Skeletal muscle tissue (tissue), 3 donors: ENCODE measurements at regions not wholly inside any gene's neighbourhood (a gene's known extent, or its start where the extent isn't known, plus 50 kb on each side); places are given as distances from the start of the nearest gene placed in this dataset.

Experiments used
- H3K27ac ChIP-seq: one replicate; pipeline ENCODE4 v1.7.0; 2013; ENCODE audit warnings: mild to moderate bottlenecking, low read depth, low read length, inconsistent platforms
- H3K27me3 ChIP-seq, 3 donors: one replicate each; pipeline ENCODE4 v1.7.0; 2013; ENCODE audit warnings: low read length in 3 of 3; ENCODE audit not compliant: control insufficient read depth in 3 of 3, insufficient read depth in 3 of 3
- H3K36me3 ChIP-seq, 3 donors: one replicate each; pipeline ENCODE4 v1.7.0; 2013; ENCODE audit warnings: low read length in 3 of 3; ENCODE audit not compliant: control insufficient read depth in 3 of 3, insufficient read depth in 3 of 3
- H3K4me1 ChIP-seq, 3 donors: one replicate each; pipeline ENCODE4 v1.7.0; 2013; ENCODE audit warnings: low read length in 3 of 3, mild to moderate bottlenecking in 3 of 3; ENCODE audit not compliant: control insufficient read depth in 3 of 3, insufficient read depth in 3 of 3
- H3K4me3 ChIP-seq, 3 donors: one replicate each; pipeline ENCODE4 v1.7.0; 2013; ENCODE audit warnings: low read length in 3 of 3
- H3K9ac ChIP-seq, 3 donors: one replicate each; pipeline ENCODE4 v1.7.0; 2013; ENCODE audit warnings: low read length in 3 of 3, mild to moderate bottlenecking in 3 of 3, moderate library complexity in 2 of 3, low read depth in 1 of 3
- H3K9me3 ChIP-seq, 3 donors: one replicate each; pipeline ENCODE4 v1.7.0; 2013; ENCODE audit warnings: low read length in 3 of 3; ENCODE audit not compliant: control insufficient read depth in 3 of 3
- donor health status: Osteomylitis.

DNA sequence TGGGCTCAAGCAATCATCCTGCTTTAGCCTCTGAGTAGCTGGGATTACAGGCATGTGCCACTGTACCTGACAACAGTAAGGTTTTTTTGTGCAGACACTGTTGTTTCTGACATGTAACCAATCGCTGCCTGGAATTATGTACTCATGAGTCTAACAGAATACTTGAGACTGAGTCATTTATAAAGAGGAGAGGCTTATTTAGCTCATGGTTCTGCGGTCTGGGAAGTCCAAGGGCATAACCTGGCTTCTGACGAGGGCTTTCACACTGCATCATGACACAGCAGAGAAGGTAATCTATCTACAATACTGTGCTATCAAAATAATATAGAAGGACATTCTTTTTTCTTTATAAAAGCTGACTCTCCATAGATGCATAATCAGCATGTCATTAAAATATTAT is 115.5 kb upstream of the STOX2 start:
- H3K27me3 ChIP-seq, result peaks cover 0 to 2% (median 0%) of the 10 kb centered on the region in 3 donors
- H3K27ac ChIP-seq, result no peak overlapping the region
- no peak overlapping the region for H3K4me3 ChIP-seq
- H3K9ac ChIP-seq, result no peak overlapping the region
- H3K36me3 ChIP-seq, result no peaks in the 10 kb centered on the region
- no peaks in the 10 kb centered on the region for H3K4me1 ChIP-seq
- H3K9me3 ChIP-seq, result peaks cover 4 to 6% (median 5%) of the 10 kb centered on the region in 3 donors

DNA sequence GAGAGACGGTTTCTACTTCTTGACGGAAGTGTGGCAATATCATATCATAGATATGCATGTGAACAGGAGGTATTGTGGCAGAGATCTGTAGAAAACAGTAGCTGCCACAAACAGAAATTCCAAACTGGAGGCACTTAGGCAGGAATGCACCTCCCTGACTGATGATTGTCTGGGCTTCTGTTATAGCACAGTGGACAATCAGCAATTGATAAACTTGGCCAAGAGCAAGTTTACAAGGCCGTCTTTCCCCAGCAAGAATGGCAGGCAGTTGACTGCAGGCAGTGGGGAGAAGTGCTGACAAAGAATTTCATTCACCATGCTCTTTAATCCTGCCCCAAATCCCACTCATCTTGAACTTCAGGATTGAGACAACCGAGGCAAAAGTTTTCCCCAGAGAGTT is 114.4 kb upstream of the STOX2 start:
- H3K27ac ChIP-seq, result no peak overlapping the region
- no peak overlapping the region for H3K4me3 ChIP-seq
- H3K9ac ChIP-seq, result no peak overlapping the region
- peaks cover 0 to 2% (median 0%) of the 10 kb centered on the region in 3 donors for H3K27me3 ChIP-seq
- no peaks in the 10 kb centered on the region for H3K4me1 ChIP-seq
- peaks cover 4 to 8% (median 5%) of the 10 kb centered on the region in 3 donors for H3K9me3 ChIP-seq
- no peaks in the 10 kb centered on the region for H3K36me3 ChIP-seq

GRCh38 chr4:183797011-183797444 is 108.1 kb upstream of the STOX2 start:
- H3K4me1 ChIP-seq, result peaks cover 0 to 2% (median 0%) of the 10 kb centered on the region in 3 donors
- H3K27ac ChIP-seq, result no peak overlapping the region
- peak overlapping the region in 1 of 3 donors; percentile 57 for H3K9ac ChIP-seq
- peaks cover 12 to 24% (median 23%) of the 10 kb centered on the region in 3 donors for H3K27me3 ChIP-seq
- H3K9me3 ChIP-seq, result peaks cover 4 to 9% (median 5%) of the 10 kb centered on the region in 3 donors
- H3K36me3 ChIP-seq, result no peaks in the 10 kb centered on the region
- peak overlapping the region; percentile 51 to 65 (median 59) for H3K4me3 ChIP-seq

DNA sequence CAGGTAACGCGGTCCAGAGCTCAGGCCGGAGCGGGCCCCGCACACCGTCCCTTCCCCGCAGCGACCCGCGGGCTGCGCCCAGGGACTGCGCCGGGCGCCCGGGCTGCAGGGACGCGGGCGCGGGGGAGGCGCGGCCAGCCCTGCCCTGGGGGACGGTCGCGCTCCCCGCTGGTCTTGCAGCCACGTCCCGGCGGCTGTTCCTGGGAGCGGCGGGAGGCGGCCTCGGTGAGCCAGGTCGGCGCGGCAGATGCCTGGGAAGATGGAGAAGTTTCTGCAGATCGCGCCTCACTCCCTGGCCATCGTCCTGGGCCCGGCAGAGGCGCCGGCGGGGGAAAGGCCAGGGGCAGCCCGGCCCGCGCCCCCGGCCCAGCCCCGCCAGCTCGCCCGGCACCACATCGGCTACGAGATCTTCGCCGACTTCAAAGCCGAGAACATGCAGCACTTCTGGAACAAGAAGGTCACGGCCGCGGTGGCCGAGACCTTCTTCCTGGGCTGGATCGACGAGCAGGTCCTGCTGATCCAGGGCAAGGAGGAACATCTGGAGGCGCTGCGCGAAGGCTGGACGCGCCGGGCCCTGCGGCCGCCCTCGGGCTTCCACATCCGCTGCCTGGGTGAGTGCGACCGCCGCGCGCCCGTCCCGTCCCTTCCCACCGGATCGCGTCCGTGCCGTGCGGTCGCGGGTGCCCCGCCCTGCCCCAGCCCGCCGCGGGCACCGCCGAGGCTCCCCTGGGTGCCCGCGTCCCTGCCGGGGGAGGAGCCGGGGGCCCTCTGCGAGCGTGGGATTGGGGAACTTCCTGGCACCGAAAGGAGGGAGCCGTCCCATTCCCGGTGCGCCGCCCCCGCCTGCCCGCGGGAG is 107.4 kb upstream of the STOX2 start:
- Histone ChIP-seq H3K9me3 (peaks cover 4 to 9% (median 5%) of the 10 kb centered on the region in 3 donors), H3K36me3 (no peaks in the 10 kb centered on the region), H3K27ac (no peak overlapping the region), H3K9ac (peak overlapping the region in 1 of 3 donors; percentile 57), H3K4me3 (peak overlapping the region; percentile 59 to 65 (median 65)), H3K4me1 (peaks cover 0 to 2% (median 0%) of the 10 kb centered on the region in 3 donors), H3K27me3 (peaks cover 12 to 24% (median 23%) of the 10 kb centered on the region in 3 donors)

DNA sequence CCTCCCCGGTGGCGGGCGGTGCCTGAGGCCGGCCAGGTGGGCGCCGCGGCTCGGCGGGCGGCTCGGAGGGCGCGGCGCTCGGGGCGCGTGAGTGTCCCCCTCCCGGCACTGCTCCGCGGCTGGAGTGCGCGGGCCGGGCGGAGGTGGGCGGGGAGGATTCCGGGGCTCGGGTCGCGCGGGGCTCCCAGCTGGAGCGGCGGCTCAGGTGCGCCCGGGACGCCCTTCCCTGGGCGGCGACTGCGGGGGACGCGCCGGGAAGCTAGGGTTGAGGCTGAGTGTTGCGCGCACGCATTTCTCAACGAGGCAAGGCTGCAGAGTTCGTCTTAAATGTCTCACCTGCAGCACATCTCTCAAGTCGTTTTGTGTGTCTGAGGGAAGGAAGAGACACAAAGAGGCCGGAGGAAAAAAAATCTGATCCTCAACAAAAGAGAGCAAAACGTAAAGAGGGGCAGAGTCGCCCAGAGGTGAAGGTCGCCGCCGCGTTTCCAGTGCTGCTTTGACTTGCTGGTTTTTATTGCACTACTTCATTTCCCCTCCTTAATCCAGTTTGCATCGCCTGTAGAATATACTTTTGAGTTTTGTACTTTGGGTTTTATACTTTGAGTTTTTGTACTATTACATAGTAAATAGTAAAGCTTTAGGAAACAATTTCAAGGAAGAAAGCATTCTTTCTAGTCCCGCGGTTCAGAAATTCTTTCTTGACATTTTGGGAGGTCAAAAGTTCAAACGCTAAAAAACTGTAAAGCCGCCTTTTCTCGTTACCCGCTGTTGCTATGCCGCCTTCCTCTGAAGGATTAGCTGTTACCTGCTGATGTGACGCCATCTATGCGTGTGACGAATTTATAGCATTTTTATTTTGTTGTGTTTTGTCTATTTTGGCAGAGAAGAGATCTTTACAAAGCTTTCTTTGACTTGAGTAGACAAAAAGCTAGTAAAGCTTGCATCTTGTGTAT is 106.5 kb upstream of the STOX2 start:
- Histone ChIP-seq H3K36me3 (no peaks in the 10 kb centered on the region), H3K27me3 (peaks cover 12 to 24% (median 23%) of the 10 kb centered on the region in 3 donors), H3K9me3 (peaks cover 0 to 4% (median 2%) of the 10 kb centered on the region in 3 donors), H3K9ac (no peak overlapping the region), H3K4me3 (peak overlapping the region; percentile 35 to 54 (median 38)), H3K27ac (no peak overlapping the region), H3K4me1 (peaks cover 0 to 2% (median 0%) of the 10 kb centered on the region in 3 donors)

DNA sequence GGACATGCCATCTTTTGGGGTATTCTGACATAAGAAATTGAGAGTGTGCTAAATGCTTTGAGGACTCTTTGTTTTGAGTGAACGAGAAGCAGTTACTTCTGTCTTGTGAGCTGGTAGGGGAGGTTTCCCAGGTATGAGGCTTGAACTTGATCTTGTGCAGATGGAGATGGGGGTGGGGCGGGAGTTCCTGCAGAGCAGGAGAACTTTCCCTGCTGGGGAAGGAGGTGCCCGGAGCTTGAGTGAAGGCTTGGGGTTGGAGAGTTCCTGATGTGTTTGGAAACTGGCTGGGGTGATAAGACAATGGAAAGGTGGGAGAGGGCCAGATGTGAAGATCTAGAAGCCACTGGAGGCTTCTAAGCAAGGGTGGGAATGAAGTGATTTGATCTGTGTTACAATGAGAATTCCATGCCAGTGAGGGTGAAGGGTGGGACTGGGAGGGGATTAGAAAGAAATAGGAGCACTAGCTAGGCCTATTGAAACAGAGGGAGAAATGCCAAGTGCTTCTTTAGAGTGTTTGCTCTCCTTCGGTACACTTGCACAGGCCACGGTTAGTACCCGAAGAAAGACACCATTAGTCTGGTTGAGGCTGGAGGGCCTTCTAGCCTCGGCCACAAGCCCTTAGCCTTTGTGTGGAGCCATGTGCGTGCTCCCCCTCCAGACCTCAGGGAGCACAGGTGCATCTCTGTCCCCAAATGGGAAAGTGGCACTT is 103.5 kb upstream of the STOX2 start:
- no peaks in the 10 kb centered on the region for H3K9me3 ChIP-seq
- H3K27me3 ChIP-seq, result peaks cover 12 to 24% (median 23%) of the 10 kb centered on the region in 3 donors
- H3K4me1 ChIP-seq, result peaks cover 0 to 2% (median 0%) of the 10 kb centered on the region in 3 donors
- no peaks in the 10 kb centered on the region for H3K36me3 ChIP-seq
- no peak overlapping the region for H3K4me3 ChIP-seq
- H3K27ac ChIP-seq, result no peak overlapping the region
- H3K9ac ChIP-seq, result no peak overlapping the region

- peak overlapping the region in 1 of 3 donors; percentile 13 for H3K4me3 ChIP-seq
- no peaks in the 10 kb centered on the region for H3K9me3 ChIP-seq
- no peaks in the 10 kb centered on the region for H3K36me3 ChIP-seq
- H3K9ac ChIP-seq, result no peak overlapping the region
- no peaks in the 10 kb centered on the region for H3K27me3 ChIP-seq
- no peaks in the 10 kb centered on the region for H3K4me1 ChIP-seq
- no peak overlapping the region for H3K27ac ChIP-seq
Observed at GRCh38 chr4:183806341-183806740, 98.8 kb upstream of the STOX2 start.

- H3K27ac ChIP-seq, result peak overlapping the region; percentile 23
- no peaks in the 10 kb centered on the region for H3K36me3 ChIP-seq
- no peaks in the 10 kb centered on the region for H3K27me3 ChIP-seq
- H3K9me3 ChIP-seq, result no peaks in the 10 kb centered on the region
- no peak overlapping the region for H3K4me3 ChIP-seq
- H3K4me1 ChIP-seq, result no peaks in the 10 kb centered on the region
- no peak overlapping the region for H3K9ac ChIP-seq
Observed at GRCh38 chr4:183807420-183808096, 97.5 kb upstream of the STOX2 start.

DNA sequence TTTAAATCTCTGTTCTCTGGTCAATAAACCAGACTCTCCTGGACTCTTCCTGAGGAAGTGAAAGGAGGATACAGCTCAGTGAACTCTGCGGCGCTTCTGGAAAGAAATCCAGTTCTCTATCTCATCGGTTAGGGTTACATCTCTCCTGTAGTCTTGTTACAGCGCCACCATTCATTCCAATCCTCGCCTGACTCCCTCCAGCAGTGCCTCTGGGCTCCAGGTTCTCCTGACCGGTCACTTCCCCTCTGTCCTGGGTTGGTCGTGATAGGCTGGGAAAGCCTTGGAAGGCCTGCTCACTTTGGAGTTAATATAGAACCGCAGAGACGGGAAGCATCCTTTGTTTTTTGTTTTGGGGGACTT is 97.0 kb upstream of the STOX2 start:
- Histone ChIP-seq H3K36me3 (no peaks in the 10 kb centered on the region), H3K9ac (no peak overlapping the region), H3K27ac (peak overlapping the region; percentile 23), H3K4me1 (no peaks in the 10 kb centered on the region), H3K27me3 (no peaks in the 10 kb centered on the region), H3K9me3 (no peaks in the 10 kb centered on the region), H3K4me3 (no peak overlapping the region)
